NCI-H345 treated with DMSO at 0.1 percent for 48 hours (cell line): ENCODE measurements at regions not wholly inside any gene's neighbourhood (a gene's known extent, or its start where the extent isn't known, plus 50 kb on each side); places are given as distances from the start of the nearest gene placed in this dataset.

ENCODE experiments used
- DNase-seq: peaks from one replicate; lab custom pipeline; 2025; ENCODE audit not compliant: unreplicated experiment; lab: John Stamatoyannopoulos, UW

DNA sequence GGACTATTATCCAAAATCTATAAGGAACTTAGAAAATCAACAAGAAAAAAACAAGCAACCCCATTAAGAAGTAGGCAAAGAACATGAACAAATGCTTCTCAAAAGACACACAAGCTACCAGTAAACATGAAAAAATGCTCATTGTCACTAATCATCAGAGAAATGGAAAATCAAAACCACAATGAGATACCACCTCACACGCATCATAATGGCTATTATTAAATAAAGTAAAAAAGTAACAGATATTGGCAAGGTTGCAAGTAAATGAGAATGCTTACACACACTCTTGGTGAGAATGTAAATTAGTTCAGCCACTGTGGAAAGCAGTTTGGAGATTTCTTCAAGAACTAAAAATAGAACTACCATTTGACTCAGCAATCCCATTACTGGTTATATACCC lies 167.0 kb upstream of the DMRTA1 start:
- DNase-seq, result no peak

DNA sequence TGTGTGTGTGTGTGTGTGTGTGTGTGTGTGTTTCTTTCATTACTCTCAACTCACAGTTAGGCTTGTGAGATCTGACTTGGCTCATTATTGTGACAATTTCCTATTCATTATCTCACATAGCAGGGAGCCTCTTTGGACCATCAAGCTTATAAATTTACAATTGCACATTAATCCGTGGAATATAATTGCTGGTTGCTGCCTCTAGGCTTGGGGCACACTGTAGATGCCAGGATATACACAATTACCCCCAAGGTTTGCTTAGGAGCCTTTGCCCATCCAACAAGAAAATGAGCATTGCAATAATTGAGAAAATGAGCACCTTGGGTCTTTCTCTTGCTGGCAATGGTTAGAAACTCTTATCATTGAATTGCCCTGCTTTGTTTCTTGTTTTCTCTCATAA lies 161.6 kb upstream of the DMRTA1 start:
- no peak for DNase-seq

- no peak for DNase-seq
Observed at GRCh38 chr9:22286661-22287060, 160.0 kb upstream of the DMRTA1 start.

- DNase-seq, result no peak
Observed at GRCh38 chr9:22288661-22289060, 158.0 kb upstream of the DMRTA1 start.

DNA sequence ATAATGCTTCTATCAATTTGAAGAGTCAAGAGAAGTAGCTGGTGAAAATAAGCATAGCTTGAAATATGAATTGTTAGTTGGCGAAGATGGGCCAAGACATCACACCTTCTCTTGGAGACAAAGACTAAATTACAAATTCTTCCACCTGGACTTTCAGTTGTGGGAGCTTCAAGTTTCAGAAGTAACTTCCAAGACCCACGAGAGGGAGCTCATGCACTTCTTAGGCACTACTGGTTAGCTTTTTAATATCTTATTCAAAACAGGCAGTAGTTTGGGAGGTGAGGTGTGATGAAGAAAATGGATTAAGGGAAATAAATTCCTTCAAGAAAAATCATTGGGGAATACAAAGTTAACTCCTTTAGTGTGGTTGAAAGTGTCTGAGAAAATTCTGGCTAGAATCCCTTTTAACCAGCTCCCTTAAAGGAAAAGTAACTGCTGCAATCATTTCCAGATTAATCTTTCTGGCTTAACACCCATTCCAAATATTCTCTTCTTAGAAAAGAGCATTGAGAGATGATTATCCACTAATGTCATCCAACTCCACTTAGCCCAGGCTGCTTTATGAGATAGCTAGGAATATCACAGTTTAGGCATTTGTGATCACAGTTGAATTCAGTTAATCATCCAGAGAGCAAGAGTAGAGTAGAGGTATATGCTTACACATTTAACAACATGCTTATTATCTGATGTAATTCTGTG lies 139.5 kb upstream of the DMRTA1 start:
- peak; percentile 18 for DNase-seq

DNA sequence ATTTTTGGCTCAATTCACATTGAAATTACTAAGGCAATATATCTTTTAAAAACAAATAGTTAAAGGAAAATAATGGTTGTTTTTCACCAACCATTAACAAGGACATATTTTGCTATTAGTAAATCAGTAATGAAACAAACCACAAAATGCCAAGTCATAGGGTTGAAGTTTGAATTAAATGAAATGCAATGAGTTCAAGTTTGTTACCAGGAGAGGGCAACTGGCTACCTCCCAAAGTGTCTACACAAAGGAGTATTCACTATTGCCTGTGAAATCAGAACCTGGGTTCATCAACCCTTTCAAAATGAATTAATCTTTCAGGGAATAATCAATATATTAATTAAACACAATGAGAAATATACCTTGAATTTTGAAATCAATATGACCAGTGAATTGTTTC lies 138.4 kb upstream of the DMRTA1 start:
- DNase-seq, result no peak

DNA sequence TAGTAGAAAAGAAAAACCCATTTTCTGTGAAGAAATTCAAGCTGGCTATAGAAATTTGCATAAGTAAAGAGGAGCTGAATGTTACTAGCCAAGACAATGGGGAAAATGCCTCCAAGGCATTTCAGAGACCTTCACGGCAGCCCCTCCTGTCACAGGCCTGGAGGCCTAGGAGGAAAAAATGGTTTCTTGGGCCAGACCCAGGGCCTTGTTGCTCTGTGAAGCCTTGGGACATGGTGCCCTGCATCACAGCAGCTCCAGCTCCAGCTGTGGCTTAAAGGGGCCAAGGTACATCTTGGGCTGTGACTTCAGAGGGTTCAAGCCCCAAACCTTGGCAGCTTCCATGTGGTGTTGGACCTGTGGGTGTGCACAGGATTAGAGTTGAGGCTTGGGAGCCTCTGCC lies 130.0 kb upstream of the DMRTA1 start:
- no peak for DNase-seq

GRCh38 chr9:22331533-22331932 lies 115.1 kb upstream of the DMRTA1 start:
- no peak for DNase-seq

DNA sequence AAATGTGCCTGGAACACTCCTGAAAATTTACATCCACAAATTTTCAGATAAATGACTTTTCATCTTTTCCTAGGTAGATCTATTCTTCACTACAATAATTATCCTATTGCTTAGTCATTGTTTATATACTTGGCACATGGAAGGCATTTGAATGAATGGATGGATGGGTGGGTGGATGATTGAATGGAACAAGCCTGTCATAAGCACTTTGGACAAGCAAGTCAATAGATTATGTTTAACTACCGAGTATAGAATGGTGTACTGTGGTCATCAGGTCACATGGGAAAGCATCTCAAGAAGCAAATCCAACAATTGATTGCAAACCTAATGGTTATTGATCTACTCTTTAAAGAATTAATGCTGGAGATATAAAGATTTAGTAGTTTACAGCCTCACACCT lies 114.4 kb upstream of the DMRTA1 start:
- DNase-seq, result no peak

GRCh38 chr9:22337261-22337660 lies 109.4 kb upstream of the DMRTA1 start:
- no peak for DNase-seq

- DNase-seq, result no peak
Observed at GRCh38 chr9:22342491-22343217, 104.0 kb upstream of the DMRTA1 start.

- no peak for DNase-seq
Observed at GRCh38 chr9:22343218-22343611, 103.4 kb upstream of the DMRTA1 start.

- no peak for DNase-seq
Observed at GRCh38 chr9:22354699-22355384, 91.8 kb upstream of the DMRTA1 start.

DNA sequence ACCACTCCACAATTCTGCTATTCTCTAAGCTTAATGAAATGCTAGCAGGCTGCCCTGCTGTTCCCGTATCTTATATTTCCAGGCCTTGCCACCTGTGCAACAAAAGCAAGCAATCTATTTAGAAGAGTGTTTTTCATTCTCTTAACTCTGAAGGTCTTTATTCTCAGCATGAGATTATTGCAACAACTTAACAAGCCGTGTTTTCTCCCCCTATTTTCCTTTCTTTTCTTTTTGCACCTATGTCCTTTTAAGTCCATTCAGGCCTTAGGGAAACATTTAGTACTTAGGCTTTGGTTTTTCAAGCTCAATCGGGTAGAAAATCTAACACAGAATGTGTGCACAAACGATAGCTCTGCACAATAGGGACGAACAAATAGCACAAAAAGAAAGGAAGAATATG lies 89.6 kb upstream of the DMRTA1 start:
- peak; percentile 61 for DNase-seq

- no peak for DNase-seq
Observed at GRCh38 chr9:22363421-22363887, 83.2 kb upstream of the DMRTA1 start.

- no peak for DNase-seq
Observed at GRCh38 chr9:22373636-22374035, 73.0 kb upstream of the DMRTA1 start.

DNA sequence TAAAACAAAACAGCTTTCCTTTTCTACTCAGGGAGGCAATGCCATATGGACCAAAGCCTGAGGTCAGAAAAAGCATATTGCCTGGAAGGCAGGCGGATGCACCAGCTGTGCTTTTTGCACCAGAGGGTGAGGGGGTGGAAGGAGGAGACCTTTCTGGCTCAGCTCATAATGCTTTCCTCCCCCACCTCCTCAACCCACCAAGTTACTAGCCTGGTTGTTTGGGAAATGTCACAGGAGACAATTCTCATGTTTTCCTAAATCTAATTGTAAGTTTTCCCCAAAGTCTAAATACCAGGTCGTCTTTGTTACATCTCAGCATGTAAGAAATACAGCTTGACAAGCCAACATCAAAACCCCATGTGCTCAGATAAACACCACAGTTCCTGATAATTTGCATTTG lies 72.6 kb upstream of the DMRTA1 start:
- DNase-seq, result no peak

GRCh38 chr9:22379272-22379671 lies 67.4 kb upstream of the DMRTA1 start:
- DNase-seq, result no peak

- DNase-seq, result no peak
Observed at GRCh38 chr9:22381170-22381569, 65.5 kb upstream of the DMRTA1 start.

GRCh38 chr9:22382331-22382730 lies 64.3 kb upstream of the DMRTA1 start:
- DNase-seq, result no peak

DNA sequence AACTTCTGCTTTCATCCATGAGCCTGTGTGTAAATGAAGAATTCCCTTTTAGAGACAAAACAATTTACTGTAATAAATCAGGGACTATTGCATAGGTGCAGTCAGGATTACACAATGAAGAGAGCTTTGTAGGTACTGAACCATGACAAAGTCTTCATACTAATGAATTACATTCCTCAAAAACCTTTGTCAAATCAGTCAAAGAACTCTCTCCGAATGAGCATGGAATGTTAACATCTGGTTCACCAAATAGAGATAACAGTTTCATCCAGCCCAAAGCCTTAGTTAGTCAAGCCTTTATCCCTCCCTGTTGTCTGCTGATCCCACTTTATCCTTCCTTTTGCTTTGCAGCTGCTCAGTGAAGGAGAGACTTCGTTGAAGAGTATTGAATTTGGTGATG lies 62.9 kb upstream of the DMRTA1 start:
- no peak for DNase-seq

DNA sequence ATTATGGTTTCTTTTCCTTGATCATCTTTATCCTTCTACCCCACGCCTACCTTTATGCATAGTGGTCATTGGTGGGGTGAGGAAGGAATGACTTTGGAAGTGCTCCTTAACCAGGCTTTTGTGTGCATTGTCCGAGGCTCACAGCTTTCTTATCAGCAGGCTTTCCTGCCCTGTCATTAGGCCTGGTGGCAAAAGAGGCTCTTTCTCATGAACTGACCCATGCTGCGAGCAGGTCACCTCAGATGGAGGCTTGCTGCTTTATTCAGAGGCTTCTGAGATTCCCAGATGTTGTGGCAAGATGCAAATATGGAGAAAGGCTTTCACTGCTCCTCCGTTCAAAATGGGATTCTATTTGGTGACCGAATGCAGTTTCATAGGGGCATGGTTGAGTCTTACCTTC lies 57.4 kb upstream of the DMRTA1 start:
- DNase-seq, result no peak
